UCSD-AML1 (cell line): ENCODE measurements at regions not wholly inside any gene's neighbourhood (a gene's known extent, or its start where the extent isn't known, plus 50 kb on each side); places are given as distances from the start of the nearest gene placed in this dataset.

Experiments
- DNase-seq: peaks from one replicate; lab custom pipeline; 2025; ENCODE audit not compliant: unreplicated experiment; lab: John Stamatoyannopoulos, UW

DNA sequence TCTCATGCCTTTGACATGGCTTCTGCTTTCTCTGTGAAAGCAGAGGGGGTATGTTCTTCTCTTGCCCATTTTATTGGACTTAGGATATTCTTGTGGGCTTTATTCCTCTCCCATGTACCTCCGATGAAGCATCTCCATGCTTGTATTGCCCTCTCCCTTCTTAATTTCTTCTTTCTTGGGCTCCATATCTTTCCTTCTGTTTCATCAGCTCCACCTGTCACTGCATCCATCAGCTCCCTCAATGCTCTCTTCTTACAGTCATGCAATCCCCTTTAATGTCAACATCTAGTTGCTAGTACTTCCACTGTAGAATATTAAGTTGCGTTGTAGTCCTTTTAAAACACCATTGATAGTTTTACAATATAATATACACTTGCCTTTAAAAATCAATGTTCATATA, 257.6 kb downstream of the GPAT3 start:
- DNase-seq: no peak

DNA sequence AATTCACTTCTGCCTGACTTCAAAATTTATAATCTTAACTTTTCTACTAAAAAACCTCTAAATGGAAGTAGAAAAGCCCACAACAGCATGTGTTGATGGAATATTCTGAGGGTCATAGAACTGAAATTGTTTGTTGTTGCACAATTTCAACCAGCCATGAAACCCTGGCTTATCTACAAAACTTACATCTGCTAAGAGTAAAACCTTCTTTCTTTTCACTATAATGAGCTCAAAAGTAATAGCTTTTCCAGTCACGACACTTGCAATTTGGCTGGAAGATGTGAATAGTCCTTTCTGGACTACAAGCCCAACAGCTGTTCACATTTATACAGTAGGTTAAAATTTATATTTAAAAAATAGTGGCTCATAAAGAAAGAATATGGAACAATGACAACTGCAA, 250.0 kb downstream of the GPAT3 start:
- DNase-seq: no peak

DNA sequence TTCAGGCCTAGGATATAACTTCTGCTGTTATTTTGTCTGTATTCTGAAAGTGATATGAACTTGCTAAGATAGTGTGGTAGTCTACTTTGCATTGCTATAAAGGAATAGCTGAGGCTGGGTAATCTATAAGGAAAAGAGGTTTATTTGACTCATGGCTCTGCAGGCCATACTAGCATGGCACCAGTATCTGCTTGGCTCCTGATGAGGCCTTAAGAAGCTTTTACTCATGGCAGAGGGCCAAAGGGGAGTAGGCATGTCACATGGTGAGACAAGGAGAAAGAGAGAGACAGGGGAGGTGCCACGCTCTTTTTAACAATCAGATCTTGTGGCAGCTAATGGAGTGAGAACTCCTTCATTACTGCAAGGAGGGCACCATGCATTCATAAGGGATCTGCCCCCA, 247.3 kb downstream of the GPAT3 start:
- DNase-seq: no peak

DNA sequence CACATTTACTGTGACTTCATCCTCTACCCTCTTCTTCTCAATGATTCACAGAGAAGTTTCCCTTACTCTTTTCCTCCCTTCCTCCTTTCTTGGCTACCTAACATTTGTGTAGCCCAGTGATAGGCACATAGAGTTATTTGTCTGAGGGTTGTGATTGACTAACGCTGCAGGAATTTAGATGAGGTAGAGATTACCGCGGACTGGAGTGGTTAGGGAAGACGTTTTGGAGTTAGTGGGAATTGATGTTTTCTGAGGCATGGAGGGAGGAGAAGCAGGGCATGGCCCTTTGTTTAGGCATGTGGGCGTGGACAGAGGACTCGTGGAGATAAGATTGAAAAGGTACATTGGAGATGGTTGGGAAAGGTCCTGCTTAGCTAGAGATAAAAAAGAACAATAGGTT, 246.7 kb downstream of the GPAT3 start:
- DNase-seq: no peak

DNA sequence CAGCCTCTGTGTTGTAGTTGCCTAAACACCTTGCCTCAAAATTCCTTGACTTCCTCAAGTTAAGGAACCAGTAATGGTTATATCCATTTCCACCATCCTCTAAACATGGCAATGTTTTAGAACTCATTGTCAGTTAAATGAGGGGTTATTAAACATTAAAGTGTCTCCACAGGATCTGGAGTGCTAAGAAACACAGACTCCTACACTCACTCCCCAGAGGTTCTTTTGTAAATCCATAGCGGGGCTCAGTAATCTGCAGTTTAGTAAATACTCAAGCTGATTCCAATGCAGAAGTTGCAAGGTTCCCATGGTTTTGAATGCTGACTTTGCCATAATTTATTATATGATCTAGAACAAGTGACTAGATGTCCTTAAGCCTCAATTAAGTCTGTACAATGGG, 245.5 kb downstream of the GPAT3 start:
- no peak for DNase-seq

DNA sequence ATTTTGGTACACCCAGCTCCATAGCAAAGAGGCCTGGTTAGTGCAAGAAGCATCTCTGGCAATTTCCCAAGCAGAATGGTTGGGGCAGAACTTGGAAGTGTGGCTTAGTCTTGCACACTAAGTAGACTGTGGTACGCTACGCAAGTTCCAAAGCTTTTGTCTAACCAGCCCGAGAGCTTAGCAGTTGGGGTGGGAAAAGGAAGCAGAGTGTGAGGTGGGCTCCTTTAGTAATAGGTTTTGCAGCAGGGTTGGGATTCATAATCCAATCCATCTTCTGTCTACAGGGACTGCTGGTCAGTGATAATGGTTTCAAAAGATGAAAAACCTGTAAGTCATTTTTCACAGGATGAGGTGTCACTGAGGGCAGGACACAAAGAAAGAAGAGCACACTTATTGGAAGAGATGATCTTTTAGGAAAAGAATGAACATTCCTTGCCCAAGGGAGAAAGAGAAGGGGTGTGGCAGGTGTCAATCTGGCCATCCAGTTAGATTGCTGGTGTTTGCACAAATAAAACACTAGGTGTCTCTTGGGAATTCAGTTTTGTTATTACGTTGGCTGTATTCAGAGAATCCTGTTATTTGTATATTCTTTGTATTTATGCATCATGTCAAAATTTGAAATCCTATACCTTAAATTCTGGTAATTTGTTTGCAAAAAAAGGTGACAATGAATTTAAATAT, 244.3 kb downstream of the GPAT3 start:
- no peak for DNase-seq

DNA sequence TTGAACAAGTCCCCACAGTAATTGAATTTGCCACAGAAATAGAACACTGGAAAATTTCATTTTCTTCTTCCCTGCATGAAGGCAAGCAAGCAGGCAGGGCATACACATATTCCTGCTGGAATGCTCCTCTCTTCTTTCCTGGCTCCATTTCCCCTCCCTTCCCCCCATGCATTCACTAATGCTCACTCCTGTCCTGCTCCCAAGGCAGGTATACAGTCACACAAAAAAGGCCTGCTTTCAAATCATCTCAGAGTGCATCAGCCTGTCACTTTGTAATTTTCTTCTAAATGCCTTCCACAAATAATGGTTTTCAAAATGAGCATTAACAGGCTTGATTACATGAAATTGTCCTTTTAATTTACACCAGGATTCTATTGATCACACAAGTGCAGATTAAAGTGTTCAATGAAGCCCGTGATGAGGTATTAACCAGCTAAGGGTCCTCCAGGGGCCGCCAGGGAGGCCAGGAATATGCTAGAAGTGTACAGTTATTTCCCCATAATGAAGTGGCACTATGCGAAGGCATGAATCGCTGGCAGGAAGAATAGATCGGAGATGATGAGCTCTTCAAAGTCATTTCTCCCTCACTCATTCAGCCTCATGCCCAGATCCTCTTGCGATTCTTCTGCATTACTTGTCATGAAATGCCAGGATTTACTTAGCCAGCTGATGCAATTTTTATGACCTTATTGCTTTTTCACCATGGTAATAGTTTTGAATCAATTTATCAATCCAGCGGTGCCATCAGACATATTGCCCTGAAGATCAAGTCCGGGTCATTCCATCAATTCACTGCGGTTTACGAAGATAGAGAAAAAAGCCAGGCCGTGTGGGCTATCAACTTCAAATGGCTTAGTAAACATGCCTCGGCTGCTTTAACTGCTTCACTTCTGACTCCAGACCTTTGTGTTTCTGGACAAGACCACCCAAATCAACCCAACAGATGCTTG, 243.5 kb downstream of the GPAT3 start:
- no peak for DNase-seq

DNA sequence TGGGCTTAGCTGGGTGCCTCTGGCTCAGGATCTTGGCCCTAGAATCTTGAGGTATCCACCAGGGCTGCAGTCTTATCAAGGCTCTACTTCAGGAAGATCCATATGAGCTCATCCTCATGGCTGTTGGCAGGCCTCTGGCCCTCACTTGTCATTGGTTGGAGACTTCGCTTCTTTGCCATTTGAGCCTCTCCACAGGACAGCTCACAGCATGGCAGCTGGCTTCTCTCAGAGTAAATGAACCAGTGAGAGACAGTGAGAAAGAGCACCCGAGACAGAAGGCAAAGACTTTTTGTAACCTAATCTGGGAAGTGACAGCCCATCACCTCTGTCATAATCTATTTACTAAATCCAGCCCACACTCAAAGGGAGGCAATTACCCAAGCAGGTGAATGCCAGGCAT, 236.8 kb downstream of the GPAT3 start:
- DNase-seq: no peak

DNA sequence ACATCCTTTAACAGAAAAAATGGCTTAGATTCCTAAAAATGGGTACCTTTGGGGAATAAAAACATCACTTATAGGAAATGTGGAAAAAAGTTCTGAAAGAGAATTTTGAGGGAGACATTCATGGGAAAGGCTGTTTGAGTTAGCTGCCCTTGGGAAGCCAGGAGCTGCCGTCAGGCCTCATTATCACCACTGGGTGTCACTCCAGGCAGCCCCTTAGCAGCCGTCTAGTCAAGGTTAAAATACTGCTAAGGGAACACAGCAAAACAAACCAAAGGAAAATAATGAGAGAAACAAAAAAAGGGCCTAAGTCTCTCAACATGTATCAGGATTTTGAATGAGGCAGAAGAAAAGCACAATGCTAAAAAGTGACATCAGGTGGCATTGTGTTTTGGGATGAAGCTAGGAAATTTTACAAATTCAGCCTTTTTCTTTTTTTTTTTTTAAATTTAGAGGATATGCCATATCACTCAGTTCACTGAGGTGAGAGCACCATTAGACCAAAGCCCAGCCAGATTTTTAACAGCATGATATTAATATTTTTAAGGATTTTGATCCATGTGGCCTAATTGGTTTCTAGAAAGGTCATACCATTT, 235.3 kb downstream of the GPAT3 start:
- peak; percentile 15 for DNase-seq

DNA sequence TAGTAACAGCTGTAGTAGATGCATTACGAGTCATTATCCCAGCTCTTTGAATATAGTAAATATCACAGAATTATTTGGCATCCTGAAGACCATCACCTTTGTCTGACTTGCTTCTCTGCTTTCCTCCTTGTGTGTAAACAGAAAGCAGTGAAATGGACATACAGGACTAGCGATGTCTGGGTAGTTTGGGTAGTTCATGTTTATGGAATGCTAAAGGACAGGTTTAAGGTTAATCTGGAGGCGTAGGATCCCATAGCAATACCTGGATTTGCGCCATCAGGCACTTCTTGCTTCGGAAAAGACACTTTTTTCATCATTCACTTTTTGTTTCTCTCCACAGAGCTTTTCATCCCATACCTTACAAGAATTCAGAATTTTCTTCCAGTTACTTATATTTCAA, 232.2 kb downstream of the GPAT3 start:
- no peak for DNase-seq

DNA sequence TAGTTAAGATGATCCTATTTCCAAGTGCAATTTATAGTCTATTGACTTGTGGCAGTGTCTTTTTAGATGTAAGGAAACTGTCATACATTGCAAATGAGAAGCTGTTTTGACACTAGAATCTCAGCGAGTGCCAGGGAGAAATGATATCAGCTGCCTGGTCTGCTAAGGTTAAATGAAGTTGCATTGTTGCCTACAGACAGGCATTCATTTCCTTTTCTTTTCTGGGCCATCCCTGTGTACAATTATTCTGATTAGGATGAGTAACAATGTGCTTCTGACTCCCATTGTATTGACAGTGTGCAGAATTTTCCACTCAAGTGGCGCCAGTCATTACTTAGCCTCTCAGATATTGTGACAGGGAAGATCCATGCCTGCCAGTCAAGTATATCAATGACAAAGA, 231.2 kb downstream of the GPAT3 start:
- no peak for DNase-seq

DNA sequence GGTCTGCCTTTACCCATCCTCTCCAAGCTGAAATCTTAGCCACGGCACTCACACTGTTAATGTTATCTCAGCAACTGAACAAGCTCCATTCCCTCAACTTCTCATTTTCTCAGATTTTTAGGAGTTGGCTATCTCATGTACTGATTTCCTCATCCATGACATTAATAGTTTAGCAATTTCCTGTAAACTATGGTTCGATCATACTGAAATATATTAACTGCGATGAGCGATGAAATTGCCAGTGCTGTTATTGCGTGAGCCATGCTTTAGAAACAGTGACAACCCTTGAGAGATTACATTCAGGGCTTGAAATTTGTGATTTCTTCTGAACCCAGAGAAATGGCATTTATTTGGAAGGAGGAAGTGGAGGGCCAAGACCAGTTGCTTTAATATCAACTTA, 223.7 kb downstream of the GPAT3 start:
- no peak for DNase-seq

DNA sequence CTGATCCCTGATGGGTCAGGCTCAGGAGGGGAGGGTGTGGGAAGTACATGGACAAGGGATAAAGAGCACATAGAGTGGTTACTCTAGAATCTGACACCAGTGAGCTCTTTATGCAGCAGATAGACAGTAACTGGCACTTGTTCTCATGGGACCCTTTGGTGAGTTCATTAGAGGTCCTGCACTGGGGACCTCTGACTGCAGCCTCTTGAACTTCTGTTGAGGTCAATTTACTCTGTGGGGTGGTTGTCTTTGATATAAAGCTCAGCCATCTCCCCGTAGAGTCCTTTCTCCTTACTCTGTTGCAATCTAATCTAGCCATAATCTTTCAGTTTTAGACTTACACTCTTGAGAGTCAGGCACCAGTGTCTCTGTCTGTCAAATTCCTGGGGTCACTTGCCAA, 222.4 kb downstream of the GPAT3 start:
- DNase-seq: no peak

DNA sequence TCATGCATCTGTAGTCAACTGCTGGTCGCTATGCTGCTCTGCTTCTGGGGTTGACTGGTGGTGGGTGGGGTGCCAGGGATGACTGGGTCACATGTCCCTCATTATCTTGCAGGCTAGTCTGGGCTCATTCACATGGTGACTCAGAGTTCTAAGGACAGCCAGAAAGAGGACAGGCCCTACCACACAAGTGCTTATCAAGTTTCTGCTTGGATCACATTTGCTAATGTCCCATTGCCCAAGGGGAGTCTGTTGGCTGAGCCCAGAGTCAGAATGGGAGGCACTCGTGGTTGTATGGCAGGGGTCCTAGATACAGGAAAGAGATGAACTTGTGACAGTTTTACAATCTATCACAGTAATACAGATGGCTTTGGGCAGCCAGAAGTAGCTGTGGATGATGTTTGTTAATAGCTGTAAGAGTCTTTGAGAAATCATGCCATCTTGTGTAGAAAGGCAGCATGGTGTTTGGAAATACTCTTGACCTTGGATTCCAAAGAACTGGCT, 221.3 kb downstream of the GPAT3 start:
- DNase-seq: no peak

DNA sequence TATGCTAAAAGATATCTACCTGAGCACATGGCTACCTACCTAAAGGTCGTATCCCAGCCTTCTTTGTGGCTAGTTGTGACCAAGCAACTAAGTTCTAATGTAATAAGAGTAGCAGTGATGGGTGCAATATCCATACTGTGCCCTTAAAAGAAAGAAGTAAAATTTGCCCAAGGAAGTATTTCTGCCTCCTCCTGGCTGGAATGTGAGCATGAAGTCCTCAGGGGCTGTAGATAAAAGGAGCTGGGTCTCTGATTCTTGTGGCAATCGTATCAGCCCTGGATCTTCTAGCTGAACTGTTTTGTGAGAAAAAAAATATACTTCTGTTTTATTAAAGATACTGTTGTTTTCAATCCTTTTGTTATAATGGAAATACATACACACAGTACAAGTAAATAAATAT, 217.4 kb downstream of the GPAT3 start:
- no peak for DNase-seq

DNA sequence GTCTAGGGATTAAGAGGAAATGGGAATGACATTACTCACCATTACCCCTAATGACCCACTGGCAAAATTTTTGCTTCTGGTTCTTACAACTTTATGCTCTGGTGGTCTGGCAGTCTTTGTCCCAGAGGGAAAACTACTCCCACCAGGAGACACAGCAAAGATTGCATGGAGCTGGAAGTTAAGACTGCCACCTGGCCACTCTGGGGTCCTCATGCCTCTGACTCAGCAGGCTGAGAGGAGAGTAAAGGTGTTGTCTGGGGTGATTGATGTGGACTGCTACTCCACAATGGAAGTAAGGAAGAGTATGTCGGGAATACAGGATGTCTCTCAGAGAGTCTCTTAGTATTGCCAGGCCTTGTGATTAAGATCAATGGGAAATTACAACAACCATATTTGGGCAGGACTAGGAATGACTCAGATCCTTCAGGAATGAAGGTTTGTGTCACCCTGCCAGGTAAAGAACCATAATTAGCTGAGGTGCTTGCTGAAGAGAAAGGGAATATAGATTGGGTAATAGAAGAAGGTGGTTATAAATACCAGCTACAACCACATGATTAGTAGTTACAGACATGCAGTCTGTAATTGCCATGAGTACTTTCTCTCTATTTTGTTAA, 215.5 kb downstream of the GPAT3 start:
- no peak for DNase-seq

DNA sequence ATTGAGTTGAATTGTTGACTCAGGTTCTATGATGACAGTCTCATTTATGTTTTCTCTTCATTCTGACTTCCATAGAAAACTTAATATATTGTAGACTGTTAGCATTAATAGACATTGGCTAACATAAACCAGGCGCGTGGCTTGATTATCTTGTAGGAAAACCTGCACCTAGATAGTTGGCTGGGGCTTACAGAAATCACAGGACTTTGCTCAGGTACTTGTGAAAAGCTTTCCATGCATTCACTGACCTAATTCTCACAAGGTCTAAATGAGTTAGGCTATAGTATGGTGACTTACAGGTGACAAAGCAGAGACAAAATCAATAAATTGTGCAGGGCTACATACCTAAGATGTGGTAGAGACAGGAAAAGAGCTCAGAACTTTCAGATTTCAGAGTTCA, 212.8 kb downstream of the GPAT3 start:
- no peak for DNase-seq

DNA sequence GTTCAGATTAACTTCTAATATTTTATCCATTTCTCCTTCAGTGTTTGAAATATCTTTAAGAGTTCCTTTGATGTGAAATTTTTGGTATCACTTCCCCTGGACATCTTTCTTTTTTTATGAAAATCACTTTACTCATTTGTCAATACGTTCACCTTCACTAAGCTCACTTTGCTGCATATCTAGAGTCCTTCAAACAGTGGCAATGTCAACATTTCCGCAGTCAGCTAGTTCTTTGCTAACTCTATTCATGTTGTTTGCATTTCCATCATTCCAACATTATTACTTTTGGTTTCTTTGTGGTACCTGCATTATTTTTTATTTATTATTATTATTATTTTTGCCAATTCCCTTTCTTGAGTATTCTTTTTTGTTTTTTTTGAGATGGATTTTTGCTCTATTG, 203.0 kb downstream of the GPAT3 start:
- DNase-seq: no peak

DNA sequence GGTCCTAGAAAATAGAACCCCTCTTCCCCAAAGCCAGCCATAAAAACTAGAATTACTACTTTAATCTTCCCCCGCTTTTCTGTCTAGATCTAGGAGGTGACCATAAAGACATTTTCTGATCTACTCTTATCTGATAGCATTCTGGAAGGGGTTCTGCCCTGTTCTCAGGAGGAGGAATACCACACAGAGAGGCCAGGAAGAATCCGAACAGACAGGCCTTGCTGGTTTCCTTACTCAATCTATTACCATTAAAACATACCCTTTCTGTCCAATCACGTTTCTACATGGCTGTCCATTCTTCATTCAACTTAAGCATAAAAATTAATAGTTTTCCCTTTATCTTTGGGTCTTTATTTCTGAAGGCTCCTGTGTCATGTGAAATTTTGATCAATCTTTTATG, 198.7 kb downstream of the GPAT3 start:
- no peak for DNase-seq

DNA sequence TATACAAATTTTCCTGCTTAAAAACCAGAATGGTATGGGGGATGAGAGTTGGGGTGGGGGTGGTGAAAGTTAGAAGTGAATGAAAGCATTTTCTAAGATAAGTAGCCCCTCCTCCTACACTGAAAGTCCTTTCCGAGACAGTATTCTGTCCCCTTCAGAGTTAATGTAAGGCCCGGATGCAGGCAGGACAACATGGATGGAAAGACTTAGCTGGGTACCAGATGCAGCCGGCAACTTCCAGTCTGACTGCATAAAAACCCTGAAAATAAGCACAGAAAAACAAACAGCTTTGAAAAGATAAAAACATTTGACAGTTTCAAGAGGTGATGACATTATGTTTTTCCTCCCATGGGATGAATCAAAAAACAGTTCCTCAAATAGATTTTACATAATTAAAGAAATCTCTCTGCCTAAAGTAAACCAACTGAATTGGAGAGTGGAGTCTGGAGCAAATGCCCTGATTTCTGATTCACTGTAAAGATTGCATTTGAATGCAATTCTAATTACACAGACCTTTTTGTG, 196.3 kb downstream of the GPAT3 start:
- no peak for DNase-seq

DNA sequence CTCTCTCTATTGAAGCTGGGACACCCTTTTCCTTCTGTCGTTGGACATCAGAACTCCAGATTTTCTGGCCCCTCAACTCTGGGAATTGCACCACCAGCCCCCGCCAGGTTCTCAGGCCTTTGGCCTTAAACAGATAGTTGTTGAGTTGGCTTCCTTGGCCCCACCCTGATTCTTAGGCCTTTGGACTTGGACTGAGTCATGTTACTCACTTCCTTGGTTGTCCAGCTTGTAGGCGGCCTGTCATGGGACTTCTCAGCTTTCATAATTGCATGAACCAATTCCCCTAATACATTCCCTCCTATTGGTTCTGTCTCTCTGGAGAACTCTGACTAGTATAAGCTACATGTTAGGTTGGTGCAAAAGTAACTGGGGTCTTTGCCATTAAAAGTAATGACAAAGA, 195.7 kb downstream of the GPAT3 start:
- DNase-seq: no peak
